H1 (cell line): ENCODE measurements at regions not wholly inside any gene's neighbourhood (a gene's known extent, or its start where the extent isn't known, plus 50 kb on each side); places are given as distances from the start of the nearest gene placed in this dataset.

Experiments used
- BACH1 ChIP-seq: IDR thresholded peaks from 2 replicates; pipeline ENCODE4 v1.6.1; 2012; ENCODE audit warnings: low read length, improper control_type of control experiment
- GTF2F1 ChIP-seq: IDR thresholded peaks from 2 replicates; pipeline ENCODE4 v1.6.1; 2012; ENCODE audit warnings: low read depth, low read length, improper control_type of control experiment, borderline replicate concordance
- POLR2A ChIP-seq, 2 experiments: IDR thresholded peaks; 1 replicate in 1 of 2; 2 replicates in 1 of 2; pipeline ENCODE4 v1.6.1; 2011; ENCODE audit warnings: low read depth in 2 of 2, low read length in 2 of 2, mild to moderate bottlenecking in 2 of 2; ENCODE audit errors: control extremely low read depth in 1 of 2
- POLR2AphosphoS5 ChIP-seq: IDR thresholded peaks from 2 replicates; pipeline ENCODE4 v1.6.1; 2011; ENCODE audit warnings: low read depth, low read length
- POU5F1 ChIP-seq: IDR thresholded peaks from 2 replicates; pipeline ENCODE4 v1.6.1; 2011; ENCODE audit warnings: low read depth, mild to moderate bottlenecking, low read length, moderate library complexity
- TAF1 ChIP-seq: IDR thresholded peaks from 2 replicates; pipeline ENCODE4 v1.6.1; 2011; ENCODE audit warnings: mild to moderate bottlenecking, low read depth, low read length
- TF ChIP-seq, protein P1 (sequence below), 3 experiments: IDR thresholded peaks; 1 replicate in 2 of 3; 2 replicates in 1 of 3; pipeline versions ENCODE4 v1.5.1 to v1.6.1; 2011; ENCODE audit warnings: low read length in 3 of 3, mild to moderate bottlenecking in 3 of 3, inconsistent platforms in 2 of 3, low read depth in 1 of 3, moderate library complexity in 1 of 3; ENCODE audit not compliant: insufficient read depth in 1 of 3; ENCODE audit errors: control extremely low read depth in 1 of 3
- TF ChIP-seq, protein P2 (sequence below): IDR thresholded peaks from 2 replicates; pipeline ENCODE4 v1.6.1; 2011; ENCODE audit warnings: low read depth, mild to moderate bottlenecking, low read length; ENCODE audit not compliant: insufficient read depth
- TF ChIP-seq, protein P3 (sequence below): IDR thresholded peaks from 2 replicates; pipeline ENCODE4 v1.6.1; 2012; ENCODE audit warnings: inconsistent platforms

DNA sequence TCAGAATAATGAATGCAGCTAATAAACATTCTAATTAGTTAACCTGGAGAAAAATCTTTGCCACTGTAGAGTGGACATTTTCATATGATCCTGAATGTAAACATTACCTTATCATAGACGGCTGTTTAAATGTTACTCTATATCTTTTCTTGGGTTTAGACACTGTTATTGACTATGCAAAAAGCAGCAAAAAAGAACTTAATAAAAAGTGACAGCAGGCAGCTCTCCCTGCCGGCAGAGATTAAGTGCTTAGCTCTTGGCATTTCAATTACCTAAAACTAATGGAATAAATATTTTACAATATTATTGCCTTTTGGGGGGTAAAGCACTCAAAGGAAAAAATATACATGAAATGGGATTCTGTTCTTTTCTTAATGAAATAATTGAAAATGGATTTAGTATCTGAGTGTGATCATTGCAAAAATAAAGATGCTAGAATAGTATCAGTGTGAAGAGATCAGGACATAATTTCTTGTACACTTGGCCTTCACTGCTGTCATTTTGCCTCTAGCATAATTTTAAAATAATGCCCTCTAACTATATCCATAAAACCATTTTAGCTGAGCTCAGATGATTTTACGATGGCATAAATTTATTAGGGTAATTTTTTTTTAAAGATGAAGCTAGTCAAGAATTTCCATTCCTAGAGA lies 203.4 kb upstream of the DPP10 start:
- TF ChIP-seq, protein P1, sequence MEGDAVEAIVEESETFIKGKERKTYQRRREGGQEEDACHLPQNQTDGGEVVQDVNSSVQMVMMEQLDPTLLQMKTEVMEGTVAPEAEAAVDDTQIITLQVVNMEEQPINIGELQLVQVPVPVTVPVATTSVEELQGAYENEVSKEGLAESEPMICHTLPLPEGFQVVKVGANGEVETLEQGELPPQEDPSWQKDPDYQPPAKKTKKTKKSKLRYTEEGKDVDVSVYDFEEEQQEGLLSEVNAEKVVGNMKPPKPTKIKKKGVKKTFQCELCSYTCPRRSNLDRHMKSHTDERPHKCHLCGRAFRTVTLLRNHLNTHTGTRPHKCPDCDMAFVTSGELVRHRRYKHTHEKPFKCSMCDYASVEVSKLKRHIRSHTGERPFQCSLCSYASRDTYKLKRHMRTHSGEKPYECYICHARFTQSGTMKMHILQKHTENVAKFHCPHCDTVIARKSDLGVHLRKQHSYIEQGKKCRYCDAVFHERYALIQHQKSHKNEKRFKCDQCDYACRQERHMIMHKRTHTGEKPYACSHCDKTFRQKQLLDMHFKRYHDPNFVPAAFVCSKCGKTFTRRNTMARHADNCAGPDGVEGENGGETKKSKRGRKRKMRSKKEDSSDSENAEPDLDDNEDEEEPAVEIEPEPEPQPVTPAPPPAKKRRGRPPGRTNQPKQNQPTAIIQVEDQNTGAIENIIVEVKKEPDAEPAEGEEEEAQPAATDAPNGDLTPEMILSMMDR (IDR thresholded peaks at IDR 0.05; ENCODE audit: control extremely low read depth in 1 of 3, insufficient read depth in 1 of 3, low read depth in 1 of 3, low read length in 3 of 3): no peak
- TF ChIP-seq GTF2F1 (no peak), POLR2A (IDR thresholded peaks at IDR 0.05; ENCODE audit: control extremely low read depth in 1 of 2, low read depth in 2 of 2, low read length in 2 of 2) (no peak), TAF1 (no peak), POLR2AphosphoS5 (no peak), POU5F1 (no peak), BACH1 (no peak)
- TF ChIP-seq, protein P2, sequence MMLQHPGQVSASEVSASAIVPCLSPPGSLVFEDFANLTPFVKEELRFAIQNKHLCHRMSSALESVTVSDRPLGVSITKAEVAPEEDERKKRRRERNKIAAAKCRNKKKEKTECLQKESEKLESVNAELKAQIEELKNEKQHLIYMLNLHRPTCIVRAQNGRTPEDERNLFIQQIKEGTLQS: no peak
- TF ChIP-seq, protein P3, sequence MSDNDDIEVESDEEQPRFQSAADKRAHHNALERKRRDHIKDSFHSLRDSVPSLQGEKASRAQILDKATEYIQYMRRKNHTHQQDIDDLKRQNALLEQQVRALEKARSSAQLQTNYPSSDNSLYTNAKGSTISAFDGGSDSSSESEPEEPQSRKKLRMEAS: no peak
